SU-DHL-6 (cell line): ENCODE measurements at regions not wholly inside any gene's neighbourhood (a gene's known extent, or its start where the extent isn't known, plus 50 kb on each side); places are given as distances from the start of the nearest gene placed in this dataset.

Experiments
- CTCF ChIP-seq: fragments of 200-600 bp; sonication (generic); IDR thresholded peaks from one replicate; pipeline ENCODE4 v1.5.1; 2017; ENCODE audit warnings: antibody characterized with exemption, mild to moderate bottlenecking, low read length, moderate library complexity; ENCODE audit not compliant: insufficient read depth, poor library complexity, severe bottlenecking
- EZH2phosphoT487 ChIP-seq: fragments of 200-600 bp; sonication (generic), shearing (Covaris generic); conservative IDR thresholded peaks from 2 replicates; pipeline ENCODE4 v1.6.1; 2018; ENCODE audit warnings: mild to moderate bottlenecking, antibody characterized with exemption, low read length, moderate library complexity, mixed read lengths

DNA sequence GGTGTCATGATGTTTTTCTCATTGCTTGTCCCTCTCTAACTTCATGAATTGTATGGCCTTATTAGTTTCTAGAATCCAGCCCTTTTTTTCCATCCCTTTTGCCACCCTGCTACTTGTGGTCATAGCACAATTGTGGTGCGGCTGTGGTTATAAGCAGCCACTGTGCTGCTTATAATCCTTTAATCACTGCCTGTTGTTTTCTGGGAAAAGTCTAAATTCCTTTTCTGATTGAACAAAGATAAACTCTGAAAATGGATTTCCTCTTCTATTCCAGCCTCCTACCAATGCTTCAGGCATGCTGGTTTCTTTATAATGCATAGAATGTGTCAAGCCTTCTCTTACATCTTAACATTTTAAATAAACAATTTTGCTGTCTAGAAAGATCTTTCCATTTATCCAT, 319.5 kb downstream of the C3orf38 start:
- TF ChIP-seq CTCF (no peak), EZH2phosphoT487 (no peak)
